ENCODE measurements at regions not wholly inside any gene's neighbourhood (a gene's known extent, or its start where the extent isn't known, plus 50 kb on each side); places are given as distances from the start of the nearest gene placed in this dataset.
A peak's percentile ranks its signal among the peaks of the same experiment; 100 is the strongest.

- H3K27ac ChIP-seq (ENCODE audit: low read depth, low read length, poor library complexity, severe bottlenecking), result no peak overlapping the region
- CTCF ChIA-PET, result no interaction called here
- DNase-seq (ENCODE audit: low spot score), result peak; percentile 9
- H3K36me3 ChIP-seq (ENCODE audit: insufficient read depth, low read length, poor library complexity, severe bottlenecking), result no peaks in the 10 kb centered on the region
- POLR2A ChIA-PET (ENCODE audit: low non-redundant PET), result no interaction called here
- BruUV-seq (replicated peaks), result no TSS peak
- peaks cover 19% of the 10 kb centered on the region for H3K27me3 ChIP-seq (replicated peaks; ENCODE audit: insufficient read depth, low read depth, low read length, poor library complexity)
- no peaks in the 10 kb centered on the region for H3K4me1 ChIP-seq (ENCODE audit: insufficient read depth, low read length, poor library complexity, severe bottlenecking)
- no peak overlapping the region for H3K4me3 ChIP-seq (ENCODE audit: low read depth, low read length, poor library complexity, severe bottlenecking)
- intact Hi-C loops (cut with micrococcal nuclease; ENCODE audit: unreplicated experiment), result no loop called here
- TF ChIP-seq CTCF (conservative IDR thresholded peaks at IDR 0.05; ENCODE audit: low read depth, low read length) (no peak), EZH2 (IDR thresholded peaks at IDR 0.05; ENCODE audit: borderline replicate concordance, low read depth, low read length, poor library complexity, severe bottlenecking) (no peak)
- H3K9me3 ChIP-seq (ENCODE audit: low read depth, low read length, poor library complexity, severe bottlenecking), result no peaks in the 10 kb centered on the region
Measured at GRCh38 chr20:40813029-40813431, 124.0 kb upstream of the MAFB start.

GRCh38 chr20:40813708-40814630 is 124.9 kb upstream of the MAFB start:
- DNase-seq (ENCODE audit: low spot score), result no peak
- intact Hi-C loops (cut with micrococcal nuclease; ENCODE audit: unreplicated experiment), result no loop called here
- no peak for TF ChIP-seq CTCF (conservative IDR thresholded peaks at IDR 0.05; ENCODE audit: low read depth, low read length)
- TF ChIP-seq EZH2 (IDR thresholded peaks at IDR 0.05; ENCODE audit: borderline replicate concordance, low read depth, low read length, poor library complexity, severe bottlenecking), result no peak
- Histone ChIP-seq H3K9me3 (ENCODE audit: low read depth, low read length, poor library complexity, severe bottlenecking) (no peaks in the 10 kb centered on the region), H3K4me1 (ENCODE audit: insufficient read depth, low read length, poor library complexity, severe bottlenecking) (no peaks in the 10 kb centered on the region), H3K27ac (ENCODE audit: low read depth, low read length, poor library complexity, severe bottlenecking) (no peak overlapping the region), H3K4me3 (ENCODE audit: low read depth, low read length, poor library complexity, severe bottlenecking) (no peak overlapping the region), H3K27me3 (replicated peaks; ENCODE audit: insufficient read depth, low read depth, low read length, poor library complexity) (peaks cover 14% of the 10 kb centered on the region), H3K36me3 (ENCODE audit: insufficient read depth, low read length, poor library complexity, severe bottlenecking) (no peaks in the 10 kb centered on the region)
- BruUV-seq (replicated peaks), result no TSS peak
- ChIA-PET CTCF (no interaction called here), POLR2A (ENCODE audit: low non-redundant PET) (no interaction called here)

GRCh38 chr20:40814631-40814960 is 125.6 kb upstream of the MAFB start:
- Histone ChIP-seq H3K36me3 (ENCODE audit: insufficient read depth, low read length, poor library complexity, severe bottlenecking) (no peaks in the 10 kb centered on the region), H3K9me3 (ENCODE audit: low read depth, low read length, poor library complexity, severe bottlenecking) (no peaks in the 10 kb centered on the region), H3K4me1 (ENCODE audit: insufficient read depth, low read length, poor library complexity, severe bottlenecking) (no peaks in the 10 kb centered on the region), H3K4me3 (ENCODE audit: low read depth, low read length, poor library complexity, severe bottlenecking) (no peak overlapping the region), H3K27me3 (replicated peaks; ENCODE audit: insufficient read depth, low read depth, low read length, poor library complexity) (peaks cover 10% of the 10 kb centered on the region), H3K27ac (ENCODE audit: low read depth, low read length, poor library complexity, severe bottlenecking) (no peak overlapping the region)
- no peak for DNase-seq (ENCODE audit: low spot score)
- BruUV-seq (replicated peaks), result no TSS peak
- no peak for TF ChIP-seq EZH2 (IDR thresholded peaks at IDR 0.05; ENCODE audit: borderline replicate concordance, low read depth, low read length, poor library complexity, severe bottlenecking)
- TF ChIP-seq CTCF (conservative IDR thresholded peaks at IDR 0.05; ENCODE audit: low read depth, low read length), result no peak
- CTCF ChIA-PET, result no interaction called here
- intact Hi-C loops (cut with micrococcal nuclease; ENCODE audit: unreplicated experiment), result no loop called here
- POLR2A ChIA-PET (ENCODE audit: low non-redundant PET), result no interaction called here

All from A673 (cell line).